K562 (cell line): ENCODE measurements at regions not wholly inside any gene's neighbourhood (a gene's known extent, or its start where the extent isn't known, plus 50 kb on each side); places are given as distances from the start of the nearest gene placed in this dataset.

Source experiments
- ATAC-seq: fragments of 200-7000 bp; cut with Tn5 transposase; 3 replicates; pipeline ENCODE4 v1.9.1; 2020; ENCODE audit warnings: moderate library complexity
- BruUV-seq: library from RNA; stranded (reverse); fragments of 400-500 nt; replicated peaks from 2 replicates; lab custom pipeline; 2021; lab: Mats Ljungman, UMichigan
- CTCF ChIA-PET: fragments of 300-600 bp; formaldehyde crosslinking; extraction: SDS; loops from one replicate; lab custom pipeline; 2021; ENCODE audit warnings: low intra/inter-chr PET ratio; lab: Yijun Ruan, JAX
- POLR2A ChIA-PET: fragments of 300-600, 350-650 bp; sonication (Branson Sonifier 250); formaldehyde crosslinking; extraction: SDS; loops from one replicate; lab custom pipeline; 2021; ENCODE audit warnings: antibody characterized with exemption, inconsistent platforms; lab: Yijun Ruan, JAX
- DNase-seq, 4 experiments: peaks; one replicate each; pipeline versions ENCODE4 v3.0.0 to v3.0.0-alpha.2; 2011 to 2018; ENCODE audit warnings: low spot score in 3 of 4, mixed read lengths in 3 of 4; ENCODE audit errors: extremely low read depth in 1 of 4
- FAIRE-seq: peaks from 2 replicates; lab custom pipeline; 2011; peaks lifted over from hg19 to GRCh38; lab: Jason Lieb, UNC
- H2AFZ ChIP-seq: 2 replicates; pipeline ENCODE4 v1.6.0; 2011; ENCODE audit warnings: low read depth, low read length, control low read depth, inconsistent platforms
- H3K27ac ChIP-seq: fragments of 200-600 bp; 3 replicates; pipeline ENCODE4 v1.8.0; 2011; ENCODE audit warnings: low read depth, mild to moderate bottlenecking, control low read depth, inconsistent platforms, low read length, moderate library complexity, mixed read lengths; ENCODE audit errors: extremely low read depth
- H3K27me3 ChIP-seq, 2 experiments: fragments of 300-600 bp in 1 of 2; 2 replicates in 1 of 2; 3 replicates in 1 of 2; pipeline versions ENCODE4 v1.6.0 to v1.8.0; 2011; ENCODE audit warnings: inconsistent platforms in 2 of 2, low read length in 2 of 2, mild to moderate bottlenecking in 1 of 2, mixed read lengths in 1 of 2, moderate library complexity in 1 of 2; ENCODE audit not compliant: control insufficient read depth in 2 of 2, insufficient read depth in 2 of 2
- H3K36me3 ChIP-seq: fragments of 300-600 bp; 3 replicates; pipeline ENCODE4 v1.8.0; 2011; ENCODE audit warnings: mild to moderate bottlenecking, low read length, inconsistent platforms; ENCODE audit not compliant: control insufficient read depth, insufficient read depth
- H3K4me1 ChIP-seq, 2 experiments: fragments of 200-600 bp in 1 of 2; replicated peaks in 1 of 2; 2 replicates in 1 of 2; 3 replicates in 1 of 2; pipeline versions ENCODE4 v1.5.1 to v1.8.0; 2011; ENCODE audit warnings: inconsistent platforms in 2 of 2, low read length in 2 of 2, mild to moderate bottlenecking in 1 of 2, mixed read lengths in 1 of 2, moderate library complexity in 1 of 2; ENCODE audit not compliant: control insufficient read depth in 2 of 2, insufficient read depth in 2 of 2
- H3K4me2 ChIP-seq: 2 replicates; pipeline ENCODE4 v1.6.1; 2011; ENCODE audit warnings: low read length, control low read depth, inconsistent platforms, mixed read lengths; ENCODE audit not compliant: insufficient read depth
- H3K4me3 ChIP-seq: fragments of 200-600 bp; sonication (generic), shearing (Covaris generic); 2 replicates; pipeline ENCODE4 v1.5.1; 2016; ENCODE audit warnings: control low read depth, inconsistent platforms
- H3K79me2 ChIP-seq: fragments of 200-600 bp; 3 replicates; pipeline ENCODE4 v1.8.0; 2011; ENCODE audit warnings: low read length, inconsistent platforms; ENCODE audit not compliant: control insufficient read depth, insufficient read depth
- H3K9ac ChIP-seq, 2 experiments: 2 replicates each; pipeline versions ENCODE4 v1.6.0 to v1.6.1; 2011; ENCODE audit warnings: low read depth in 2 of 2, low read length in 2 of 2, control low read depth in 1 of 2, inconsistent platforms in 1 of 2, mild to moderate bottlenecking in 1 of 2, mixed read lengths in 1 of 2; ENCODE audit not compliant: insufficient read depth in 1 of 2
- H3K9me1 ChIP-seq: one replicate; pipeline ENCODE4 v1.6.0; 2011; ENCODE audit warnings: inconsistent platforms, mild to moderate bottlenecking, low read length, moderate library complexity; ENCODE audit not compliant: control insufficient read depth, insufficient read depth
- H3K9me3 ChIP-seq: replicated peaks from 2 replicates; pipeline ENCODE4 v1.5.1; 2011; ENCODE audit warnings: low read depth, low read length, inconsistent platforms; ENCODE audit not compliant: control insufficient read depth, insufficient read depth
- H4K20me1 ChIP-seq: replicated peaks from 2 replicates; pipeline ENCODE4 v1.6.1; 2011; ENCODE audit warnings: low read length, inconsistent platforms, mixed read lengths; ENCODE audit not compliant: control insufficient read depth, insufficient read depth
- C11orf30 ChIP-seq: fragments of 450-650 bp; IDR thresholded peaks from 2 replicates; pipeline ENCODE4 v1.6.1; 2016; ENCODE audit warnings: low read depth, mild to moderate bottlenecking
- MAX ChIP-seq: sonication (generic); formaldehyde crosslinking; IDR thresholded peaks from 2 replicates; pipeline ENCODE4 v1.9.0; 2022; ENCODE audit warnings: mild to moderate bottlenecking, missing genetic modification reagents
- NFRKB ChIP-seq: fragments of 450-650 bp; IDR thresholded peaks from 2 replicates; pipeline ENCODE4 v1.6.1; 2016; ENCODE audit warnings: low read depth
- NR2C1 ChIP-seq, 2 experiments: fragments of 450-650 bp; IDR thresholded peaks; 2 replicates each; pipeline ENCODE4 v1.6.1; 2017; ENCODE audit warnings: mild to moderate bottlenecking in 2 of 2, antibody characterized with exemption in 1 of 2, inconsistent platforms in 1 of 2, missing compliant biosample characterization in 1 of 2, missing genetic modification characterization in 1 of 2
- PCBP2 ChIP-seq: fragments of 200-400 bp; formaldehyde crosslinking; IDR thresholded peaks from 2 replicates; pipeline ENCODE4 v1.6.1; 2018; ENCODE audit warnings: low read length, low read depth, mild to moderate bottlenecking, moderate library complexity; ENCODE audit not compliant: poor library complexity, severe bottlenecking
- SMAD3 ChIP-seq: fragments of 450-650 bp; formaldehyde crosslinking; conservative IDR thresholded peaks from 2 replicates; pipeline ENCODE4 v1.4.0; 2020; ENCODE audit warnings: mild to moderate bottlenecking
- SMARCC2 ChIP-seq: fragments of 450-650 bp; IDR thresholded peaks from 2 replicates; pipeline ENCODE4 v1.6.1; 2017; ENCODE audit warnings: antibody characterized with exemption, moderate library complexity, mild to moderate bottlenecking, low read depth
- STAT5A ChIP-seq: IDR thresholded peaks from 2 replicates; pipeline ENCODE4 v1.6.1; 2012; ENCODE audit warnings: low read length, inconsistent platforms, borderline replicate concordance
- U2AF1 ChIP-seq: fragments of 200-400 bp; formaldehyde crosslinking; optimal IDR thresholded peaks from 2 replicates; pipeline ENCODE3; 2017; ENCODE audit warnings: mild to moderate bottlenecking, low read depth, low read length, moderate library complexity
- XRCC4 ChIP-seq: IDR thresholded peaks from one replicate; pipeline ENCODE4 v1.6.1; 2011; ENCODE audit not compliant: insufficient read depth, insufficient read length; ENCODE audit errors: extremely low read depth
- YBX1 ChIP-seq: fragments of 450-650 bp; IDR thresholded peaks from 2 replicates; pipeline ENCODE4 v1.7.1; 2016; ENCODE audit warnings: mild to moderate bottlenecking
- ZNF561 ChIP-seq: fragments of 450-650 bp; formaldehyde crosslinking; conservative IDR thresholded peaks from 2 replicates; pipeline ENCODE4 v1.4.0; 2020; ENCODE audit warnings: mild to moderate bottlenecking, moderate library complexity
- ZNF830 ChIP-seq: fragments of 250-450 bp; sonication (Bioruptor Pico); IDR thresholded peaks from 2 replicates; pipeline ENCODE4 v1.5.0; 2021; ENCODE audit warnings: mild to moderate bottlenecking
- WGBS: fragments of 100-300 bp; shearing (Covaris generic); methylation state at CpG from one replicate; pipeline ENCODE4 v1.1.6; 2016; ENCODE audit warnings: low coverage, mixed read lengths; ENCODE audit not compliant: insufficient coverage; ENCODE audit errors: missing lambda C conversion rate; 5-methylcytosine and 5-hydroxymethylcytosine counted together
- in situ Hi-C: fragments of 300-500 bp; cut with MboI; formaldehyde crosslinking; loops from 4 replicates; pipeline ENCODE4 v1.15.0; 2018; ENCODE audit warnings: inconsistent platforms, mixed read lengths
- intact Hi-C: fragments of 100-400 bp; cut with micrococcal nuclease; formaldehyde crosslinking; loops from 2 replicates; pipeline ENCODE4 v1.14.2; 2022

- no peaks in the 10 kb centered on the region for H3K79me2 ChIP-seq
- H4K20me1 ChIP-seq, result no peaks in the 10 kb centered on the region; the same call in 1 of the 2 replicates
- no peaks in the 10 kb centered on the region for H3K4me1 ChIP-seq
- no peak for ATAC-seq
- DNase-seq, result no peak
- no peak overlapping the region for H3K4me2 ChIP-seq
- POLR2A ChIA-PET, result no interaction called here
- 0% methylated on average over 7 of the region's 7 CpGs for WGBS
- FAIRE-seq, result no peak
- CTCF ChIA-PET, result no interaction called here
- no peaks in the 10 kb centered on the region for H3K9me3 ChIP-seq
- TF ChIP-seq PCBP2 (no peak), MAX (CRISPR knock-in tag) (no peak), C11orf30 (no peak), ZNF830 (CRISPR knock-in tag) (no peak), YBX1 (no peak), NFRKB (no peak), STAT5A (no peak), SMAD3 (CRISPR knock-in tag) (no peak), NR2C1 (IDR thresholded peaks at IDR 0.05) (no peak), NR2C1 (tag; IDR thresholded peaks at IDR 0.05) (no peak), SMARCC2 (no peak), XRCC4 (no peak), ZNF561 (CRISPR knock-in tag) (no peak), U2AF1 (no peak)
- no peak overlapping the region for H2AFZ ChIP-seq
- intact Hi-C loops, result no loop called here
- H3K27me3 ChIP-seq, result no peaks in the 10 kb centered on the region
- no peaks in the 10 kb centered on the region for H3K36me3 ChIP-seq
- in situ Hi-C loops, result no loop called here
- no TSS peak for BruUV-seq
- H3K27ac ChIP-seq, result no peak overlapping the region
- no peak overlapping the region for H3K4me3 ChIP-seq
- no peak overlapping the region for H3K9ac ChIP-seq
- no peaks in the 10 kb centered on the region for H3K9me1 ChIP-seq
Measured at GRCh38 chr10:121311812-121312443, 286.3 kb downstream of the FGFR2 start.
